Activated CD8-positive, alpha-beta T cell treated with anti-CD3 and anti-CD28 coated beads for 36 hours (primary cell): ENCODE measurements at regions not wholly inside any gene's neighbourhood (a gene's known extent, or its start where the extent isn't known, plus 50 kb on each side); places are given as distances from the start of the nearest gene placed in this dataset.
A peak's percentile ranks its signal among the peaks of the same experiment; 100 is the strongest.

Experiments
- ATAC-seq: fragments of 200-7000 bp; cut with Tn5 transposase; one replicate; pipeline ENCODE4 v1.10.0; 2021; ENCODE audit warnings: mild to moderate bottlenecking, moderate library complexity
- CTCF ChIA-PET: fragments of 350-600 bp; sonication (Branson Sonifier 250); formaldehyde crosslinking; loops from one replicate; lab custom pipeline; 2021; ENCODE audit warnings: antibody characterized with exemption; lab: Charles Lee
- POLR2A ChIA-PET: fragments of 350-600 bp; sonication (Branson Sonifier 250); formaldehyde crosslinking; loops from one replicate; lab custom pipeline; 2021; ENCODE audit warnings: antibody characterized with exemption; lab: Charles Lee
- DNase-seq: peaks from one replicate; pipeline ENCODE4 v3.0.0-alpha.2; 2020
- H3K27ac Mint-ChIP-seq: one replicate; pipeline ENCODE4 v1.8.0; 2021; ENCODE audit warnings: mild to moderate bottlenecking, mixed read lengths
- H3K27me3 Mint-ChIP-seq: one replicate; pipeline ENCODE4 v1.8.0; 2021; ENCODE audit warnings: mixed read lengths
- H3K36me3 Mint-ChIP-seq: one replicate; pipeline ENCODE4 v1.8.0; 2021; ENCODE audit warnings: low read depth, mixed read lengths
- H3K4me1 Mint-ChIP-seq: one replicate; pipeline ENCODE4 v1.8.0; 2021; ENCODE audit warnings: low read depth, mixed read lengths
- H3K4me3 Mint-ChIP-seq: one replicate; pipeline ENCODE4 v1.8.0; 2021; ENCODE audit warnings: mild to moderate bottlenecking, moderate library complexity, mixed read lengths
- H3K9me3 Mint-ChIP-seq: one replicate; pipeline ENCODE4 v1.8.0; 2021; ENCODE audit warnings: mixed read lengths
- intact Hi-C: fragments of 100-400 bp; cut with micrococcal nuclease; formaldehyde crosslinking; loops from one replicate; pipeline ENCODE4 v1.10.0; 2022
- TF ChIP-seq, protein P1 (sequence below): fragments of 200-600 bp; IDR thresholded peaks from one replicate; pipeline ENCODE4 v1.8.0; 2022; ENCODE audit warnings: antibody characterized with exemption, mild to moderate bottlenecking

DNA sequence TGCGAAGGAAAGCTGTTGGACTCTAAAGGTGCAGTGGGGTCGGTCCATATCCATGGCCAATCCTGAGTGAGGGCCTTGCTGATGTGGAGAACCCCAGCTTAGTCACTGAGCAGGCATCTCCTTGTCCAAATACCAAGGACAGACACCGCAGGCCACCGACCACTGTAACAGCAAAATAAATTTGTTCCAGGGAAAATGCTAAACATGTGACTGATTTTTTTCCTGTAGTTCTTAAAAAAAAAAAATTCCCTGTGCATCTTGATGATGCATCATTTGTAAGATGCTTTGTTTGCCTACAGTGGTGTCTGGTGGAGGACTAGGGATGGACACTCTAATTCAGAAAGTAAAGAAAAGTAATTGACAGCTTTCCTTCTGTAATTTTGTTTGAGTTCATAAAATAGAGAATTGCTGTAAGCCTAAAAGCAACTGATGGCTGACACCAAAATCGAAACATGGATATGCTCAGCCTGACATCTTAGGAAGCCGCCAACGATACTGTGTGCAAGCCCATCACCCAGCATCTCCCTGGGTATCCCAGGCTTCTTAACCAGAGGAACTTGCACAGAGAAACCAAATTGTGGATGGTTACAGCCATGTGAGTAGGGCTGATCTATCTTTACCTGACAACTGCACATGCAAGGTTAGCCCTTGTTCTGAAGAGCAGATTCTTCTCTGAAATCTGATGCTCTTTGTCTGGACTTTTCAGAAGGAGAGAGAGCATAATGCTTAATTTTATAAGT lies 188.6 kb downstream of the ARL4C start:
- Mint-ChIP-seq H3K4me1 (peaks cover 49% of the 10 kb centered on the region), H3K27ac (peak overlapping the region; percentile 96), H3K4me3 (peak overlapping the region; percentile 40), H3K9me3 (peaks cover 7% of the 10 kb centered on the region), H3K27me3 (no peaks in the 10 kb centered on the region), H3K36me3 (peaks cover 13% of the 10 kb centered on the region)
- ATAC-seq (peak; percentile 32), DNase-seq (no peak)
- intact Hi-C loops: loop anchor here (2.0 kb wide), 1 partner anchor 15 kb away; no protein-coding TSS in a partner anchor
- CTCF ChIA-PET: interaction anchor here (1.1 to 1.6 kb wide), 3 partner anchors 10 to 192 kb away, joined by 4 to 5 read pairs (median 4); no protein-coding TSS in a partner anchor
- TF ChIP-seq, protein P1, sequence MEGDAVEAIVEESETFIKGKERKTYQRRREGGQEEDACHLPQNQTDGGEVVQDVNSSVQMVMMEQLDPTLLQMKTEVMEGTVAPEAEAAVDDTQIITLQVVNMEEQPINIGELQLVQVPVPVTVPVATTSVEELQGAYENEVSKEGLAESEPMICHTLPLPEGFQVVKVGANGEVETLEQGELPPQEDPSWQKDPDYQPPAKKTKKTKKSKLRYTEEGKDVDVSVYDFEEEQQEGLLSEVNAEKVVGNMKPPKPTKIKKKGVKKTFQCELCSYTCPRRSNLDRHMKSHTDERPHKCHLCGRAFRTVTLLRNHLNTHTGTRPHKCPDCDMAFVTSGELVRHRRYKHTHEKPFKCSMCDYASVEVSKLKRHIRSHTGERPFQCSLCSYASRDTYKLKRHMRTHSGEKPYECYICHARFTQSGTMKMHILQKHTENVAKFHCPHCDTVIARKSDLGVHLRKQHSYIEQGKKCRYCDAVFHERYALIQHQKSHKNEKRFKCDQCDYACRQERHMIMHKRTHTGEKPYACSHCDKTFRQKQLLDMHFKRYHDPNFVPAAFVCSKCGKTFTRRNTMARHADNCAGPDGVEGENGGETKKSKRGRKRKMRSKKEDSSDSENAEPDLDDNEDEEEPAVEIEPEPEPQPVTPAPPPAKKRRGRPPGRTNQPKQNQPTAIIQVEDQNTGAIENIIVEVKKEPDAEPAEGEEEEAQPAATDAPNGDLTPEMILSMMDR: no peak
- POLR2A ChIA-PET: interaction anchor here (1.0 to 2.1 kb wide), 7 partner anchors 15 to 188 kb away, joined by 4 to 14 read pairs (median 4); no protein-coding TSS in a partner anchor

DNA sequence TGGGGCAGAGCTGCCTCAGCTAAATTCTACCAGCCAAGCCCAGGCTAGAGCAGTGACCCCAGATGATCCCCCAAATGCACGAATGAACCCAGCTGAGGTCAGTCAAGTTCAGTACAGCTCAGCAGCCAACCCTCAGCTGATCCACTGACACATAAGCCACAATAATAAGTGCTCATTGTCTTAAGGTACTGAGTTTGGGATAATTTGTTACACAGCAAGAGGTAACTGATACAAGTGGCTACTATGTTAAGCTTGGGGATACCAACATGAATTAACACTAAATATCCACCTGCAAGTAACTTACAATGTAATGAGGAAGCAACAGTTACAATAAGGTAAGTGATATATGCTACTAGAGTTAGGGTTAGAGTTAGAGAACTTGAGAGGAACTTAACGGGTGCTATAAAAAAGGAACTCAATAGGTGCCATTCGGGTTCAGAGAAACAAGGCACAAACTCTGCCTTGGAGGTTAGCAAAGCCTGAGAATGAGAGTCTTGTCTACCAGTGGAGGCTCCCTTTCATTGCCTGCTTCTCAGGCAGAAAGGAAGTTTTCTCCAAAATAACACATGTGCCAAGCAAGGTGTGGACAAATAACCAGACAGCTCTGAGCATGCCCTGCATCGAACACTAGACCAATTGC lies 189.4 kb downstream of the ARL4C start:
- CTCF ChIA-PET: interaction anchor here (1.1 to 1.6 kb wide), 5 partner anchors 9 to 193 kb away, joined by 3 to 6 read pairs (median 4); no protein-coding TSS in a partner anchor
- peaks cover 48% of the 10 kb centered on the region for H3K4me1 Mint-ChIP-seq
- H3K27me3 Mint-ChIP-seq: no peaks in the 10 kb centered on the region
- POLR2A ChIA-PET: interaction anchor here (0.5 to 2.1 kb wide), 5 partner anchors 14 to 188 kb away, joined by 4 to 14 read pairs (median 6); no protein-coding TSS in a partner anchor
- H3K36me3 Mint-ChIP-seq: peaks cover 13% of the 10 kb centered on the region
- no peak for DNase-seq
- H3K4me3 Mint-ChIP-seq: no peak overlapping the region
- peaks cover 7% of the 10 kb centered on the region for H3K9me3 Mint-ChIP-seq
- TF ChIP-seq, protein P1: no peak
- no peak for ATAC-seq
- intact Hi-C loops: no loop called here
- peak overlapping the region; percentile 49 for H3K27ac Mint-ChIP-seq

DNA sequence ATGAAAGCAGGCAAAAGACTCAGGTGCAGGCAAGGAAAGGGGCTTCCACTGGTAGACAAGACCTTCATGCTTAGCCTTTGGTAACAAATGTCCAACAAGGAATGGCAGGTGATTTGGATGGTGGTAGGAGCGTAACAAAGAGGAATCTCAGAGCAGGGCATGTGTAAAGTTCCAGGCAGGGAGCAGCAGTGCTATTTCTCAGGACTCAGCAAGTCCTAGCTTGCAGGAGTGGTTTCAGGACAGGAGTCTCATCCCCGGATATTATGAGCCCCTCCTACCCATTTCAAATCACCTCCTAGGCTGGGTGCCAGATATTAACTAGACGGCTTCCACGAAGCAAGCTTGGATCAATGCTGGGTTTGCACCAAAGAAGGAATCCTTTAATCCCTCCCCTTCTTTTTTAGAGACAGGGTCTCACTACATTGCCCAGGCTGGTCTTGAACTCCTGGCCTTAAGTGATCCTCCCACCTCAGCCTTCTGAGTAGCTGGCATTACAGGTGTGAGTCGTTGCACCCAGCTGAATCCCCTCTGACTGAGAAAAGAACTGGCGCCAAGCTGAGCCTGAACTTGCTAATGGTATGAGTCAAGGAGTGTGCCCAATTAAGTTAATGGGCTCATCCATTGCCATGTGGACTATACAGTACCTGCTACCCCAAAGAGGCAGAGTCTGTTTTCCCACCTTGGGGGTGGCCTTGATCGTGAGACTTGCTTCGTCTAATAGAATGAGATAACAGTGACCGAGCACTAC lies 190.3 kb downstream of the ARL4C start:
- no peak overlapping the region for H3K27ac Mint-ChIP-seq
- no peak overlapping the region for H3K4me3 Mint-ChIP-seq
- no peaks in the 10 kb centered on the region for H3K27me3 Mint-ChIP-seq
- H3K36me3 Mint-ChIP-seq: peaks cover 13% of the 10 kb centered on the region
- CTCF ChIA-PET: interaction anchor here (1.3 to 1.6 kb wide), 3 partner anchors 8 to 37 kb away, joined by 3 to 6 read pairs (median 4); no protein-coding TSS in a partner anchor
- ATAC-seq: no peak
- DNase-seq: peak; percentile 54
- peaks cover 51% of the 10 kb centered on the region for H3K4me1 Mint-ChIP-seq
- TF ChIP-seq, protein P1: no peak
- peaks cover 7% of the 10 kb centered on the region for H3K9me3 Mint-ChIP-seq
- intact Hi-C loops: no loop called here
- POLR2A ChIA-PET: interaction anchor here (0.5 to 1.5 kb wide), 2 partner anchors 71 to 184 kb away, joined by 4 to 5 read pairs; no protein-coding TSS in a partner anchor

DNA sequence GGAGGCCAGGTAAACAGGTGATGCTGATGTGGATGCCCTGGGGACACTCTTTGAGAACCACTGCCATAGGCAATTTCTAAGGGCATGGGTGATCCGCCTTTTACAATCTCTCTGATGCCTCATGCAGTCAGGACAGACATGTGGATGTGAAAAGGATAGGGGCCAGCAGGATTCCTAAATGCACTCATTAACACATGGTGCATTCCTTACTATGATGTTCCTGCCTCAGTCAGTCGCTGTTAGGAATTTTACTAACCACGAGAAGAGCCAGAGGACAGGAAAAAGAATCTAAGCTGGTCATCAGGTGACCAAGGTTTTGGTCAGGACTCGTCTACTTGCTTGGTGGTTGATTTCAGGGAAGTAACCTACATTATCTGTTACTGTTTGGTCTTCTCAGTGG lies 191.0 kb downstream of the ARL4C start:
- Mint-ChIP-seq H3K4me1 (peaks cover 58% of the 10 kb centered on the region), H3K27me3 (no peaks in the 10 kb centered on the region), H3K27ac (no peak overlapping the region), H3K9me3 (peaks cover 7% of the 10 kb centered on the region), H3K4me3 (no peak overlapping the region), H3K36me3 (peaks cover 13% of the 10 kb centered on the region)
- TF ChIP-seq, protein P1: no peak
- ATAC-seq (no peak), DNase-seq (no peak)
- intact Hi-C loops: no loop called here
- ChIA-PET POLR2A (no interaction called here), CTCF (interaction anchor here (1.3 kb wide), 1 partner anchor 36 kb away, joined by 3 read pairs; no protein-coding TSS in a partner anchor)
